Kidney (tissue), 13 donors: ENCODE measurements at regions not wholly inside any gene's neighbourhood (a gene's known extent, or its start where the extent isn't known, plus 50 kb on each side); places are given as distances from the start of the nearest gene placed in this dataset.

Experiments used
- DNase-seq, 5 donors: peaks; one replicate each; pipeline ENCODE4 v3.0.0-alpha.2; 2013 to 2020
- FAIRE-seq: peaks from 2 replicates; lab custom pipeline; 2012; peaks lifted over from hg19 to GRCh38; lab: Jason Lieb, UNC
- H3K27ac ChIP-seq, 2 donors: one replicate each; pipeline ENCODE4 v1.7.0; 2013; ENCODE audit warnings: low read depth in 2 of 2, low read length in 2 of 2, inconsistent platforms in 1 of 2
- H3K27me3 ChIP-seq: one replicate; pipeline ENCODE4 v1.7.1; 2013; ENCODE audit warnings: low read length, inconsistent platforms; ENCODE audit not compliant: control insufficient read depth, insufficient read depth
- H3K36me3 ChIP-seq, 3 donors: one replicate each; pipeline versions ENCODE4 v1.7.0 to v1.7.1; 2013; ENCODE audit warnings: low read length in 3 of 3, control low read depth in 1 of 3, inconsistent platforms in 1 of 3; ENCODE audit not compliant: insufficient read depth in 3 of 3, control insufficient read depth in 2 of 3
- H3K4me1 ChIP-seq, 3 donors: one replicate each; pipeline versions ENCODE4 v1.7.0 to v1.7.1; 2013; ENCODE audit warnings: low read length in 3 of 3, inconsistent platforms in 1 of 3, low read depth in 1 of 3; ENCODE audit not compliant: control insufficient read depth in 2 of 3, insufficient read depth in 2 of 3
- H3K4me3 ChIP-seq, 3 donors: one replicate each; pipeline versions ENCODE4 v1.7.0 to v1.8.1; 2013; ENCODE audit warnings: low read length in 3 of 3, control low read depth in 1 of 3, inconsistent platforms in 1 of 3
- H3K9ac ChIP-seq, 3 donors: one replicate each; pipeline versions ENCODE4 v1.7.0 to v1.7.1; 2013; ENCODE audit warnings: low read length in 3 of 3, control low read depth in 1 of 3, inconsistent platforms in 1 of 3
- H3K9me3 ChIP-seq, 3 donors: one replicate each; pipeline versions ENCODE4 v1.7.0 to v1.7.1; 2013; ENCODE audit warnings: low read length in 3 of 3, control low read depth in 1 of 3, inconsistent platforms in 1 of 3; ENCODE audit not compliant: control insufficient read depth in 2 of 3, insufficient read depth in 1 of 3
- intact Hi-C: fragments of 100-400 bp; cut with DNase I; formaldehyde crosslinking; loops from one replicate; pipeline ENCODE4 v1.11.1; 2022
- TF ChIP-seq, protein P1 (sequence below): IDR thresholded peaks from 3 replicates; pipeline ENCODE4 v1.5.1; 2012; ENCODE audit warnings: mild to moderate bottlenecking, moderate library complexity, borderline replicate concordance; ENCODE audit not compliant: insufficient read depth; ENCODE audit errors: extremely low read depth
- donor health status: control.
- donor health status: control.
- donor health status: control.
- donor health status: control.
- donor health status: control.
- donor health status: DM: yes; HTN: yes; CAD: no.
- donor health status: Normal renal cell carcinoma (clear cell type).

DNA sequence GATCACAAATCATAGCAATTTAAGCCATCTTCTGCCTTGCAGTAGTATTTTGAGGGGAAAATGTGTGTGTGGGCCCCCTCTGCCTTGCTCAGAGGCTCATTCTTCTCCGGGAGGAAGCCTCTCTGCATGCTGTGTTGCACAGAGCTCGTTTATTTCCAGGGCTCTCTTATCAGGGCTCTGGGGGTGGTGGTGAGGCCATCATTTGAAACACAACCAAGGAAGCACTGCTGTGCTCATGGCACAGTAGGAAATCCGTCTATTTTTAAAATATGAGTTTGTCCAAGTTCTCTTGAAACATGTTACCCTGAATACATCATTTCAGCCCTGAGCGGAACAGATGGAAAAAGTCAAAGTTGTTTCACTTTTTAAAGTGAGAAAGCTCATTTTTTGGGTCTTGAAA is 369.0 kb upstream of the CFAP20DC start:
- intact Hi-C loops = no loop called here
- H3K27ac ChIP-seq = no peak overlapping the region
- TF ChIP-seq, protein P1, sequence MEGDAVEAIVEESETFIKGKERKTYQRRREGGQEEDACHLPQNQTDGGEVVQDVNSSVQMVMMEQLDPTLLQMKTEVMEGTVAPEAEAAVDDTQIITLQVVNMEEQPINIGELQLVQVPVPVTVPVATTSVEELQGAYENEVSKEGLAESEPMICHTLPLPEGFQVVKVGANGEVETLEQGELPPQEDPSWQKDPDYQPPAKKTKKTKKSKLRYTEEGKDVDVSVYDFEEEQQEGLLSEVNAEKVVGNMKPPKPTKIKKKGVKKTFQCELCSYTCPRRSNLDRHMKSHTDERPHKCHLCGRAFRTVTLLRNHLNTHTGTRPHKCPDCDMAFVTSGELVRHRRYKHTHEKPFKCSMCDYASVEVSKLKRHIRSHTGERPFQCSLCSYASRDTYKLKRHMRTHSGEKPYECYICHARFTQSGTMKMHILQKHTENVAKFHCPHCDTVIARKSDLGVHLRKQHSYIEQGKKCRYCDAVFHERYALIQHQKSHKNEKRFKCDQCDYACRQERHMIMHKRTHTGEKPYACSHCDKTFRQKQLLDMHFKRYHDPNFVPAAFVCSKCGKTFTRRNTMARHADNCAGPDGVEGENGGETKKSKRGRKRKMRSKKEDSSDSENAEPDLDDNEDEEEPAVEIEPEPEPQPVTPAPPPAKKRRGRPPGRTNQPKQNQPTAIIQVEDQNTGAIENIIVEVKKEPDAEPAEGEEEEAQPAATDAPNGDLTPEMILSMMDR = no peak
- no peaks in the 10 kb centered on the region for H3K36me3 ChIP-seq
- no peaks in the 10 kb centered on the region for H3K9me3 ChIP-seq
- DNase-seq = no peak
- FAIRE-seq = no peak
- no peak overlapping the region for H3K4me3 ChIP-seq
- no peaks in the 10 kb centered on the region for H3K4me1 ChIP-seq
- no peak overlapping the region for H3K9ac ChIP-seq
- no peaks in the 10 kb centered on the region for H3K27me3 ChIP-seq

DNA sequence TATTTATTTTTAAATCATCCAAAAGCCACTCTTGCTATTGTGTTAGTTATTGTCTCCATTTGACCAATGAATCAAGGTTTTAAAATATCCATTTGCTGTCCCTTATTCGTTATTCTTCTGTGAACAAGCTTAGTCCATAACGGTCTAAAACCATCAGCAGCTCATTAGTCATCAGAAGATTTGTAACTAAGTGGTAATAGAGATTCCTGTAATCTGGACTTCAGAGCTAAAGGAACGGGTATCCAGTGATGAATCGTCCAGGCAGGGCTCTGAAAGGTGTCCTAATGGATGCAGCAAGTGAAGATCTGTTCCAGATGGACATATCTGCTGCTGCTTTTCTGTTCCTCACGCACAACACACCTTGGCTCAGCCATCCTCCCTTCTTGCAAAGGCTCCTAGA is 362.7 kb upstream of the CFAP20DC start:
- Histone ChIP-seq H3K4me3 (no peak overlapping the region), H3K9ac (no peak overlapping the region), H3K4me1 (peaks cover 0 to 5% (median 0%) of the 10 kb centered on the region in 3 donors), H3K36me3 (no peaks in the 10 kb centered on the region), H3K9me3 (no peaks in the 10 kb centered on the region), H3K27ac (no peak overlapping the region), H3K27me3 (no peaks in the 10 kb centered on the region)
- FAIRE-seq (no peak), DNase-seq (no peak)
- intact Hi-C loops = no loop called here
- TF ChIP-seq, protein P1 = no peak

DNA sequence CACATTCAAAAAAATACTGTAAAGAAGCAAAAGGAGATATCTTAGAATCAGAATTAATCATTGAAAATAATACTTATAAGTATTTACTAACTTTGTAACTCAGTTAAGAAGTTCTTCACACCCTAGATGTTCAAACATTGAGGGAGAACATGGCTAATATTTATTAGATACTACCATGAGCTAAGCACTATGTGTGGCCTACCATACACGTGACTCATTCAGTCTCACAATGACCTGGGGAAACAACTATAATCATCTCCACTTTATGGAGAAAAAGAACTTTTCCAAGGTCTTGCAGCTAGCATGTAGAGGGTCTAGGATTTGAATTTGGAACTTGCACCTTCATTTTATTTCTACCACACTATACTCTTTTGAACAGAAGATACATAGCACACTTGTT is 361.9 kb upstream of the CFAP20DC start:
- DNase-seq (no peak), FAIRE-seq (no peak)
- Histone ChIP-seq H3K27ac (no peak overlapping the region), H3K9ac (no peak overlapping the region), H3K27me3 (no peaks in the 10 kb centered on the region), H3K4me3 (no peak overlapping the region), H3K4me1 (peaks cover 0 to 6% (median 0%) of the 10 kb centered on the region in 3 donors), H3K9me3 (no peaks in the 10 kb centered on the region), H3K36me3 (no peaks in the 10 kb centered on the region)
- intact Hi-C loops = no loop called here
- TF ChIP-seq, protein P1 = no peak

DNA sequence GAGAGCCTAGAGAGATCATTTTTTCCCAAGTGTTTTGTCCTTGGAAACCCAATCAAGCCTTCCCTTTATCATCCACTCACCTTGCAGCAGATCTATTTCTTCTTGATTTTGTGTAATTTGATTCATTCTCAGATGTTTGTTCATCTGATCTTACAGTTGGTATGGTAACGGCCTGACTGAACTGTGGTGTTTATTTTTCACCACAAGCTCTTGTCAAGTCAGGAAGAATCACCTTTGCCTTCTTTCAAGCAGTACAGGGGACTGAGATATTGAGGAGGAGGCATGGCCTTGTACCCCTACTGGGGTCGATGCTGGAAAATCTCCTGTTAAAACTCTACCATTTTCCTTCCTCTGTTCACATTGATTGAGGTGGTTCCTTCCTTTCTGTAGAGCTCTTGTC is 361.4 kb upstream of the CFAP20DC start:
- Histone ChIP-seq H3K9me3 (no peaks in the 10 kb centered on the region), H3K9ac (no peak overlapping the region), H3K4me1 (peaks cover 0 to 6% (median 0%) of the 10 kb centered on the region in 3 donors), H3K4me3 (no peak overlapping the region), H3K36me3 (no peaks in the 10 kb centered on the region), H3K27ac (no peak overlapping the region), H3K27me3 (no peaks in the 10 kb centered on the region)
- DNase-seq = peak in 2 of 5 donors; percentile 23 to 43
- intact Hi-C loops = no loop called here
- TF ChIP-seq, protein P1 = no peak
- no peak for FAIRE-seq
